Ectodermal cell (in vitro differentiated cells): ENCODE measurements at regions not wholly inside any gene's neighbourhood (a gene's known extent, or its start where the extent isn't known, plus 50 kb on each side); places are given as distances from the start of the nearest gene placed in this dataset.

ENCODE experiments used
- H3K27ac ChIP-seq: 2 replicates; pipeline ENCODE4 v1.7.0; 2013; ENCODE audit warnings: mild to moderate bottlenecking, low read depth, low read length; ENCODE audit not compliant: insufficient read depth, poor library complexity, severe bottlenecking
- H3K27me3 ChIP-seq: 2 replicates; pipeline ENCODE4 v1.7.0; 2013; ENCODE audit warnings: mild to moderate bottlenecking, low read length; ENCODE audit not compliant: insufficient read depth, control insufficient read depth, poor library complexity, severe bottlenecking
- H3K36me3 ChIP-seq: one replicate; pipeline ENCODE4 v1.7.0; 2013; ENCODE audit warnings: low read length; ENCODE audit not compliant: control insufficient read depth, insufficient read depth
- H3K4me1 ChIP-seq: one replicate; pipeline ENCODE4 v1.7.0; 2013; ENCODE audit warnings: low read length; ENCODE audit not compliant: control insufficient read depth, insufficient read depth
- H3K4me3 ChIP-seq: 2 replicates; pipeline ENCODE4 v1.7.0; 2013; ENCODE audit warnings: low read depth, low read length, control low read depth; ENCODE audit not compliant: insufficient read depth
- H3K9me3 ChIP-seq: 2 replicates; pipeline ENCODE4 v1.7.0; 2013; ENCODE audit warnings: mild to moderate bottlenecking, low read length, moderate library complexity; ENCODE audit not compliant: control insufficient read depth
- WGBS, 2 experiments: methylation state at CpG; one replicate each; pipeline ENCODE4 v1.1.7; 2013; ENCODE audit warnings: missing lambda C conversion rate in 2 of 2; 5-methylcytosine and 5-hydroxymethylcytosine counted together

DNA sequence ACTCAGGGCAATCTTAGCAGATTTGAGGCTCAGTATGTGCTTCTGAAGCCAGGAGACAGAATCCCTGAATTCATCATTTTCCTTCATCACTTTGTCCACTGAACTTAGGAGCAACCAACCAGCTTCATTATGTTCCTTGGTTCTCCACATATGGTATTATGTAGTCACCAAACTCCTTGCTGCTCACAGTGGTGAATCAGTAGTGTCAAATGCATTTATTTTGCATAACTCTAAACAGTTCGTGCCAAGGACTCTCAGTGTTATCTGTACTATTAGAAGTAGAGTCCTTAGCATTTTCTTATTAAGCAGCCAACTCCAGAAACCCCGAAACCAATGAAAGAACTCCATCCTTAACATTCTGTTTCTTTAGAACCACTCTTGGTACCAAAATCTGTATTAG, 466.9 kb upstream of the RGS6 start:
- 94 to 98% methylated on average over 2 of the region's 2 CpGs for WGBS, 2 experiments
- H3K4me1 ChIP-seq = no peaks in the 10 kb centered on the region
- H3K27ac ChIP-seq = no peak overlapping the region
- H3K27me3 ChIP-seq = no peaks in the 10 kb centered on the region
- H3K36me3 ChIP-seq = no peaks in the 10 kb centered on the region
- H3K4me3 ChIP-seq = no peak overlapping the region
- no peaks in the 10 kb centered on the region for H3K9me3 ChIP-seq

DNA sequence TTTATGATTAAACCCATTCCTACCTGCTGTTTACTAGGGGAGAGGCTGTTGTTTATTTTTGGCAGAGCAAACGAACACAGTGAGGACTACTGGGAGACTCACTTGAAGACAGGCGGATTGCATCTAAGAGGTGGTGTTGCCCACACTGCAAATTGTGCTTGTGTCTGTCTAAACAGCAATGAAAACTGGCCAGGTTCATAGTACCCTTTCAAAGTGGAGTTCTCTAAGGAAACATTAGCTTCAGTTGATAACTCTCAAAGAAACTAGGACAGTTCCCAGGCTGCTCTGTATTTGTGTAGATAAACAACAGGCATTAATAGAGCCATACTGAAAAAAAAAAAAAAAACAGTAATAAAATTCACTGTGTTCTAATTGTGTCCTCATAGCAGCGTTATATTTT, 466.0 kb upstream of the RGS6 start:
- no peaks in the 10 kb centered on the region for H3K27me3 ChIP-seq
- H3K9me3 ChIP-seq = no peaks in the 10 kb centered on the region
- WGBS, 2 experiments = 93 to 95% methylated on average over 2 to 3 of the region's 3 CpGs
- H3K4me3 ChIP-seq = no peak overlapping the region
- H3K36me3 ChIP-seq = no peaks in the 10 kb centered on the region
- H3K4me1 ChIP-seq = no peaks in the 10 kb centered on the region
- H3K27ac ChIP-seq = no peak overlapping the region

DNA sequence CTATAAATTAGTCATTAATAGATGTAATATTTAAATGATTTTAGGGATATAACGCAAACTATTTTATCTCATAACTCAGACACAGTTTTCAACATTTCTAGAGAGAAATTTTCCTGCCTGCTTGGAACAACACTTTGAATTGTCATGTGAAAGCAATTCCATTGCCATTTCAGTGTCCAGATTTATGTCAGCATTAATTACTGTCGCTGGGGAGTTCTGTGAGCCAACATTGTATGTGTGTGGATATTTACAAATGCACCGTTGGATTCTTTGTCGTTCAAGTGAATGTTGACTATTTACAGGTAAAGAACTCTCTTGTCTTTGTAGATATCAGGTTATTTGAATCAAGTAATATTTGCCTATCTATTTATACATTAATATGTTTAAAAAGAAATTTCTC, 465.3 kb upstream of the RGS6 start:
- no peaks in the 10 kb centered on the region for H3K36me3 ChIP-seq
- 89 to 97% methylated on average over 4 of the region's 4 CpGs for WGBS, 2 experiments
- H3K27ac ChIP-seq = no peak overlapping the region
- no peaks in the 10 kb centered on the region for H3K9me3 ChIP-seq
- no peak overlapping the region for H3K4me3 ChIP-seq
- H3K4me1 ChIP-seq = no peaks in the 10 kb centered on the region
- no peaks in the 10 kb centered on the region for H3K27me3 ChIP-seq

DNA sequence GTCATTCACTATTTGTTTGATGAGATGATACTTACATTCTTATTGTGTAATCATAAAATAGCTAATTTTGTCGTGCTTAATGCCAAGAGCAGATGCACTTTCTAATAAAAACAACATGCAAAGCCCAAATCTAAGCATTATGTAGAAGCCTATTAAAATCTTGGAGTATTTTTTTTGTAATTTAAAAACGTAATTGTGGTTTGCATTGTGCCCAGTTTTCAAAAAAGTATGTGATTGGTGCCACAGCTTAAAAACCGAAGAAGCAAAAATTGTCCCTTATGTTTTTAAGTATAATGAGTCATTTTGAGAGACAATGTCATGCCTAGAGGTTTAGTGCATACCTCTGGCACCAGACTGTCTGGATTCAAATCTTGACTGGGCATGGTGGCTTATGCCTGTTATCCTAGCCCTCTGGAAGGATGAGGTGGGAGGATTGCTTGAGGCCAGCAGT, 464.8 kb upstream of the RGS6 start:
- Histone ChIP-seq H3K4me3 (no peak overlapping the region), H3K27me3 (no peaks in the 10 kb centered on the region), H3K36me3 (no peaks in the 10 kb centered on the region), H3K4me1 (no peaks in the 10 kb centered on the region), H3K27ac (no peak overlapping the region), H3K9me3 (no peaks in the 10 kb centered on the region)
- WGBS, 2 experiments = 91 to 98% methylated on average over 2 to 3 of the region's 3 CpGs

DNA sequence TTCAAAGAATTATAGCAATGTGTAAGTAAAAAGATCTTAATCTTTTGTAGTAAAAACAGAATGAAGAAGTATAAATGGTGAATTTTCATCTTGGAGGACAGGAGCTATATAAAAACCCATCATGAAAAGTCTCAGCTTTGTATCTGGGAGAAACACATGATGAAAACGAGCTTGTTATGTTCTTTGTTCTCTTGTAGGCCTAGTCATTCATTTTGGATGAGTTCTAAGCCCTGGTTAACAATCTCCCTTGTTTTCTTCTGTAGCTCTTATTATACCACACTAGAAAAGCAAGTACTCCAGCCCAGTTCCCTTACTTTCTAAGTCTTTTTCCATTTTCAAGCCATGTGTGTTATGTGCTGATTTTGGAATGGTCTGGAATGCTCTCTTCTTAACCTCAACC, 463.5 kb upstream of the RGS6 start:
- Histone ChIP-seq H3K27ac (no peak overlapping the region), H3K4me3 (no peak overlapping the region), H3K4me1 (no peaks in the 10 kb centered on the region), H3K27me3 (no peaks in the 10 kb centered on the region), H3K36me3 (no peaks in the 10 kb centered on the region), H3K9me3 (no peaks in the 10 kb centered on the region)
- 91 to 96% methylated on average over 1 of the region's 1 CpG for WGBS, 2 experiments

DNA sequence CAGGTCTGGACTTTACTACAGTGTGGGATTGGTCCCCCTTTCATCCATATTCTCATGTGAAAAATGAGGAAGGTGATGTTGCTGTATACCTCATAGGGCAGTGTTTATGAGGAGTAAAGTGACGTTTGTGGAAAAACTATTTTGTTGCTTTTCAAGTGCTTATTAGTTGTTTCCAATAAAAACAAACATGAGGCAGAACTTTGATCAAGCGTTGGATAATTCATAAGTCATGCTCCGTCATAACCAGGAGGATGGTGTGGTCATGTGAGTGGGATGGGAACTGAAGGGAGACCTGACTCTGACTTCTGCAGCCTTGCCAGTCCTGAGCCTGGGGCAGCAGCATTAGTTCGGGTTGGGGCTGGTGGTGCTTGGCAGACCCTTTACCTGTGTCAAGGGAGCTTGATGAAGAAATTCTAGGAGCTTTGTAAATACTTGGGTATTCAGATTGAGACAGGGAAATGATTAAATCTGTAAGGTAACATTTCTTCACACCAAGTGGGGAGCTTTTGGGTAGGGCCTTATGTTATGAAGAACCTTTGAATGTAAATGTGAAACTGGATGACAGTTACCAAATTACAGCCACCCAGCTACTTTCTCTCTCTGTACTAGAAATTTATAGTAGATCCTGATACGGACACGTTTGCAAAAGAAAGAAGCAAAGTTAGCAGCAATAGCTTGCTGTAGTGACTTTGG, 462.4 kb upstream of the RGS6 start:
- H3K27me3 ChIP-seq = no peaks in the 10 kb centered on the region
- WGBS, 2 experiments = 91 to 93% methylated on average over 6 of the region's 6 CpGs
- no peaks in the 10 kb centered on the region for H3K36me3 ChIP-seq
- H3K4me1 ChIP-seq = peaks cover 5% of the 10 kb centered on the region
- H3K4me3 ChIP-seq = no peak overlapping the region
- H3K27ac ChIP-seq = no peak overlapping the region
- H3K9me3 ChIP-seq = no peaks in the 10 kb centered on the region

DNA sequence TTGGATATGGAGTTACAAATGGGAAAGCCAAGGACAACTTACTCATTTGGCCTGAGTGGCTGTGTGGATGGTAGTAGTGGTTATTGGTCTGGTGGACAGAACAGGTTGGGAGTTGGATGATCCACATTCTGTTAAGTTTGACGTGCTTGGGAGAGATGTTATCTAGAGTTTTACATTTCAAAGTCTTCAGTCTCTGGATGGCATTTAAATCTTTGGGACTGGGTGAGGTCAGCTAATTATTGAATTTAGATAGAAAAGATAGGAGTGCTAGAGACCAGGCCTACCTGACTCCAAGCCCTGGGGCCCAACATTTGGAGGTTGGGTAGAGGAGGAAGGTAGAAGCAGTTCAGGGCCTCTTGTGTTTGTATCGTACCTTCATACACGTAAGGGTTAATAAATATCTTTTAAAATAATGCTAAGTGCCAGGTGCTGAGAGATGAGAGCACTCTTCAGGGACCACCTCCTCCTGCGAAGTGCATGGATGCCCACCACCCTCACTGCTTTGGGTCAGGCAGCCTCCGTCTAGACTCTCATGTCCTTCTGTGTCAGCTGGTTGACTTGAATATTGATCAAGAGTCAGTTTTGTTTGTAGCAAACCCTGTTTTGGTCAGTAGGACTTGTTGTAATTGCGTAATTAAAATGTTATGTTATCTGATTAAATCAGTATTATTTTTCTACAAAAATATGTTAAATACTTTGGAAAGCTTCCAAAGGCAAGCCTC, 460.4 kb upstream of the RGS6 start:
- no peaks in the 10 kb centered on the region for H3K36me3 ChIP-seq
- 97 to 99% methylated on average over 5 of the region's 6 CpGs for WGBS, 2 experiments
- H3K27me3 ChIP-seq = no peaks in the 10 kb centered on the region
- no peaks in the 10 kb centered on the region for H3K9me3 ChIP-seq
- H3K27ac ChIP-seq = no peak overlapping the region
- peaks cover 5% of the 10 kb centered on the region for H3K4me1 ChIP-seq
- H3K4me3 ChIP-seq = no peak overlapping the region

DNA sequence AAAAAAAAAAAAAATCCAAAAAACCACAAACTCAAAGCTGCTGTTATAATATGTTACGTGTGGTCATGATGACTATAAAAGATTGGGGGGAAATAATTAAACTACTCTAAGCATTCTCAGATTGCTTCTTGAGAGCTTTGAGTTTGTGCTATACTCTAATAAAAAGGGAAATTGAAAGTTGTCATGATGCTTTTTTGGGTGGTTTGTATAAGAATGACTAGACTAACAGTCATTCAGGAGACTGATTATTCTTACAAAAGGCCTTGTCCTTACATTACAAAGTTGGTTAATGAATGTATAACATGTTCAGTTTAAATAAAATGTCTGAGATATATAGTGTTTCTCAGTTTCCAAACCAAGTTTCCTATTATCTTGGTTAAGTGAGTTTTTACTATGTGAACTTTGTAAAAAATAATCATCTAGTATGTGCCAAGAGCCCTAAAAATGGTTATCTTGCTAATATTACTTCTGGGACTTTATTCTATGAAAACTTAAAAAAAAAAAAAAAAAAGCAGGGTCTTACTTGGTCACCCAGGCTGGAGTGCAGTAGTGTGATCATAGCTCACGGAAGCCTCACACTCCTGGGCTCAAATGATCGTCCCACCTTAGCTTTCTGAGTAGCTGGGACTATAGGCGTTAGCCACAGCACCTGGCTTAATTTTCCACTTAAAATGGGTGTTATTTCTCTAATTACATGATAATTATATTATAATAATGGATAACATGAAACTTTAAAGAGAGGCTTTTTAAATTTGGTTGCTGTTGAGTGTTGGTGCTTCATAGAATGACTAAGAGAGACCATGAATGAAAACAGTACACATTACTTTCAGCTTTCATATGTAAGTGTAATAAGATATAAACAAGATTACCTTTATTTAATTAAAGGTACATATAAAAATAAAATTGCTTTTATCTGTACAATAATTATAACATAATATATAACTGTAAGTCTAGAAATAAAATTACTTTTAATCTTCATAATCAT, 459.6 kb upstream of the RGS6 start:
- H3K9me3 ChIP-seq = no peaks in the 10 kb centered on the region
- no peaks in the 10 kb centered on the region for H3K36me3 ChIP-seq
- 93 to 96% methylated on average over 3 to 4 of the region's 4 CpGs for WGBS, 2 experiments
- no peak overlapping the region for H3K27ac ChIP-seq
- H3K4me1 ChIP-seq = peaks cover 5% of the 10 kb centered on the region
- no peak overlapping the region for H3K4me3 ChIP-seq
- no peaks in the 10 kb centered on the region for H3K27me3 ChIP-seq

DNA sequence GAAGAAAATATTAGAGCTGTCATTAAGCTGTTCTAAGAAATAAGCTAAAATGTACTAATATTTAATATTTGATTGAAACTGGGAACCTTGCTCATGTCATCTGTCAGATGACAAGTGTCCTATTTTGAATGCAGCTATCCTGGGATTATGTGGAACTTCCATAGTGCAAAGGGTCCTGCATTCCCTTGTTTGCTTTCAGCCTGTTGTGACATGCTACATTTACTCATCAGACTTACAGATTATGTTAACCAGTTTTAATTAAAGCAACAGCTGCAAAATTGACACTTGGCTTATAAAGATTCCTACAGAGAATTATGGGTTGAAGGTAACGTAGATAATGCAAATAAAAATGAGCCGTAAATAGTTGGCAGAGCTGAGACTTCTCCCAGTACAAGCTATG, 458.4 kb upstream of the RGS6 start:
- no peaks in the 10 kb centered on the region for H3K36me3 ChIP-seq

More for the DNA sequence above, 458.4 kb upstream of the RGS6 start:
- Histone ChIP-seq H3K27me3 (no peaks in the 10 kb centered on the region), H3K4me1 (peaks cover 5% of the 10 kb centered on the region), H3K4me3 (no peak overlapping the region), H3K27ac (no peak overlapping the region), H3K9me3 (no peaks in the 10 kb centered on the region)
- WGBS, 2 experiments = 94 to 100% methylated on average over 2 of the region's 2 CpGs
